GM19397 (cell line): ENCODE measurements at regions not wholly inside any gene's neighbourhood (a gene's known extent, or its start where the extent isn't known, plus 50 kb on each side); places are given as distances from the start of the nearest gene placed in this dataset.

Experiments
- ATAC-seq: cut with Tn5 transposase; IDR thresholded peaks from one replicate; pipeline ENCODE4 v1.9.1; 2021; ENCODE audit warnings: mild to moderate bottlenecking, moderate library complexity; ENCODE audit not compliant: unreplicated experiment

DNA sequence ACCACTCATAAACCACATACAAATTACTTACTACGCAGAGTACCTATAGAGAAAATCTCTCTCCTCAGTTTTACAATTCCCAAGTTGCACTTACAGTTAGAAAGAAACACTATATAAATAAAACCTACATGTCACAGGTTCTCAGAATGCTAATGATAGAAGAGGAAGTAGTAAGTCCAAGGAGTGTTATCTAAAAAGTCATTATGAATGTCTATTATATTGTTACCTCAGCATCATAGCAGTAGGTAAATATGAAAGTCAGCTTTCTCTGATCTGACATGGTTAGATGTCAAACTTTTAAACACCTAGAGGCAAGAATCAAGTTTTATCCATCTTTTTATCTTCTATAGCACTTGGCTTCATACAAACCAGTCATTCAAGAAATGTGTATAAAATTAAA, 163.2 kb upstream of the FAM241A start:
- no peak for ATAC-seq

DNA sequence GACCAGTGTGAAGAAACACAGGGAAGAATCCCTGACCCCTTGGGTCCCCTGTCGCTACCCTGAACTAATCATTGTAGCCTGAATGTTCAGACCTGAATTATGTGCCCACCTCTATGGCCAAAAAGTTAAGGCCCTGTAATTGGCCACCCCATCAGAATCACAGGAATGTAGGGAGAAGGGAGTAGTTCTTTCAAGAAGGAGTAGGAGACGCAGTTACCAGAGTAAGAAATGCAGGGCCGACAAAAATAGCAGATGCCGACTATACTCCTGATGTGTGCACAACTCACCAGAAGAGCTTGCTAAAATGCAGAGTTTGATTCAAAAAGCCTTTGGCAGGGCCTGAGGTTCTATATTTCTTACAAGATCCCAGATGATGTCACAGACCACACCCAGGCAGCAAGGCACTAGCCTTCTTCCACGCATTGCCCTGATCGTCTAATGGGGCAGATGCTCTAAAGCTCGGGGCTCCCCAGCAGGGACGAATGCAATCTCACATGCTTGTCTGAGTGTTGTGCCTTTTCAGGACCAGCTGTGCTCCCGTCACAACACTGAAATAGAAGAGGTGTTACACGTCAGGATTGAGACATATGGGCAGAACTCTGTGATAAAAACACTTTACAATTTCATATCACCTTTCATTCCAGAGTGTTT, 161.0 kb upstream of the FAM241A start:
- no peak for ATAC-seq

DNA sequence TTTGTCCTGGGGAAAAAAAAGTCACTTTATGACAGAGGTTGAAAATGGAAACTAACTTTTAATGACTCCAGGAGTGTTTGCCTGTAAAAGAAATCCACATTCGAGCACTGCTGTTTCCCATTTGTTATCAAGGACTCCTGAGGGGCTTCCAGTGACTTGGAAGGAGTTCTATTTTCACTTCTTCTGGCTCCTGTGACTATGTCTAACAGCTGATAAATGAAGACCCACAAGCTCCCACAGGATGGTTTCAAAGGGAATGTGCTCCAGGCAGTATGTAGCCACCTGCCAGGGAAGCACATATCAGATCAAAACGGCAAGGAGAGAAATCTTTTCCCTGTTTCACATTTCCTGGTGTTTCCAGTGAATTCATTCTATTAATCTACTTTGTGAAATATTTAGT, 159.8 kb upstream of the FAM241A start:
- ATAC-seq = no peak

DNA sequence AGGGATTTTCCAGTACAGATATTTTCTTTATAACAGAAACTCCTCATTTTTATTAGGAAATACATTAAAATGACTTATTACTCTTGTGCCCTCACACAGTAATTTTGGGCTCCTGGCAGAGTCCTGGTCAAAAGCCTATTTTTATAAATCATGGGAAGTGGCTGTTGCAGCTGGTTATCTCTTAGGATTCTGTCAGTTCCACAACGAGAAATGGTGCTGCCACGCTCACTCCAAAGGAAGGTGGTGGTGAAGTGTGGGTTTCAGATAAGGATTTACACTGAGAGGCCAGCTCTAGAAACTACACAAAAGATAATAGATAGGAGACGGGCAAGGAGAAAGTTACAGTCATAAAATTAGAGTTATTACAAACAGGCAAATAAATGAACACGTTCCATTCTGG, 159.2 kb upstream of the FAM241A start:
- no peak for ATAC-seq

DNA sequence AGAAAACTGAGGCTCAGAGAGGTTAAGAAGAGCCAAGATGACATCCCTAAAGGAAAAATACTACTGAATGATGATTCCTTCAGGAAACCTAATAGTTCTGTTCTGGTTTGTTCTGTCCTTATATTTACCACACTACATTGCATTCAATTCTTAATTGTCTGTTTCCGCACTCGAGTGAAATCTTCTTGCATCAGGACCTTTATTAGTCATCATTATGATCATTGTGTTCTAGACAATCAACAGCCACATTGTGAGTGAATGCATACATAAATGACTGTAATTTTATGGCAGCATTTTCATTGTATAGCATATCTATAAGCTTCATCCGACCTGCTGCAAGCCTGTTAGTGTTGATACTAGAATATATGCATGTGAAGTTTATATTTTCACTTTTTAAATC, 156.7 kb upstream of the FAM241A start:
- no peak for ATAC-seq

DNA sequence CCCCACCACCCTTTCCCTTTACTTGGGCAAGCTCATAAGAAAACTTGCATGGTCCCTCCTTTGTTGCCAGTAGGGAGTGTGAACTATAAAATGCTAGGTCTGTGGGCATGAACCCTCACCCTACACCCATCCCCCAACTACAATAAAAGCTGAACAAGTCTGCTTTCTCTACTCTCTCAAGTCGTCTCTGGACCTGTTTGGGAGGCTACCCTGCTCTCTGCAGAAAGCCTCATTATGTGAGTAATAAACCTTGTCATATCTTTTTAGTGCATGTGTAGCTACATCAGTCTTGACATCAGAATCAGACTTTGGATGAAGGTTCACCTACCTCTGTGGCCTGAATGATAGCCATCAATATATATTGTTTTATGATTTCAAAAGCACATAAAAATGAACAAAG, 155.4 kb upstream of the FAM241A start:
- ATAC-seq = no peak

DNA sequence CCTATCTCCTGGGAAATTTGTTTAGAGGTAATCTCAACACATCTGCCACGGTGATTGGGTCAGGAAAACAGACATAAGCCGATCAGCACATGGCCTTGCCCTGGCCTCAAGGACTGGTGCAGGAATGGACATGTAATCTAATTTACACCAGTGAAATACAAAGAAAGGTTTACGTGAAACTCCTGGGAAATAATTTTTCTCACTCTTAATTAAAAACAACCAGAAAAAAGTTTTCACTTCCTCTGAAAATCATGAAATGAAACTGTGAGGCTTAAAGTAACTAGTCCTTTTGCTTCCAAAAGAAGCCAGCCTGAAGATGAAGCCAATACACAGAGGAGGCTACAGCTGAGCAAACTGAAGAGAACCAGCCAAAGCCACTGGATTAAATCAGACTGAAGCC, 154.1 kb upstream of the FAM241A start:
- peak; percentile 90 for ATAC-seq

DNA sequence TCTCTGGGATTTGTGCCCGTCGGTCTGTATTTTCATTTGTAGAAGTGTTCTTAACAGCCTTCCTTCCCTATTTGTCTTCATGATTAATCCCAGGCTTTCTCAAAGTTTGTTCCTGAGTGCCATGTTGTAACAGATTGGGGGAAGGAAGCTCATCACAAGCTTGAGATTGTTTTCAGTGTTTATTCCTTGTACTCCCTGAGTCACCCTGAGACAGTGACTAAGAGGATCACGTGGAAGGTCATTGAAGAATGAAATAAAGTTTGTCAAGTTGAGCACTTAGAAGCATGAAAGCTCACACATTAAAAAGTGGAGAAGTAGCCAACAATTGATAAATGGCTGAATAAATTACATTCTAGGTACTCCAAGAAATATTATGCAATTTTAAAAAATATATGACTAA, 153.5 kb upstream of the FAM241A start:
- peak; percentile 26 for ATAC-seq

DNA sequence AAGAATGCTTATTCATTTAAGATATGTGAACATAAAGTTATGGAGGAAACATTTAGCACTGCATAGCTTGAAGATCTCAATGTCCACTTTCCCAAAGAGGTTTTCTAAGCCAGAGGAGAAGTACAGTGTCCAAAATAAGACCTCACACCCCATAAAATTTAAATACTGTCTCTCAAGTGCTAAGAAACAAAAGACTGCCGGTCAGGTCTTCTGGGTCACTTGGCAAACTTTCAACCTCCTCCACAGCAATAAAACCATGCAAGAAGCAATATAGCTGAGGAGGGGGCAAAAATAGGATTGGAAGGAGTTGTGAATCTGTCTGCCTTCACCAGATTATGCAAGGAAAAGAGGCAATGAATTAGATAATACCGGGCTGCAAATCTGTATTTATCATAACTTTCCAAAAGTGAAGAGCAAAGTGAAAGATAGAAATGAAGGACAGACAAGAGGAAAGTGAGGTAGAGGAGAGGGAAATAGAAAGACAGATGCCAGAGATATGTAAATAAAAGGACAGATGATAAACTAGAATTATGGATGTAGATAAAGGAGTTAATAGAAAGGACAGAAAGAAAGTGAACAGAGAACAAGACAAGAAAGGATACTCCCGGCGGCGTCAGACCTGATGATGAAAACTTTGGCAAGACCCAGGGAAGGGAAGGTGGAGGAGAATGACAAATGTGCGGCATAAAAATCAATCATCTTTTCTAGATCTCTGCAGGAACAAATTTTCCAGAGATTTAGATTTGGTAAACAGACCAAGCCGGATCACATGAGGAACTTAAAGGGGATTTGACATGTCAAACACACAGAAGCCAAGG, 152.7 kb upstream of the FAM241A start:
- no peak for ATAC-seq

DNA sequence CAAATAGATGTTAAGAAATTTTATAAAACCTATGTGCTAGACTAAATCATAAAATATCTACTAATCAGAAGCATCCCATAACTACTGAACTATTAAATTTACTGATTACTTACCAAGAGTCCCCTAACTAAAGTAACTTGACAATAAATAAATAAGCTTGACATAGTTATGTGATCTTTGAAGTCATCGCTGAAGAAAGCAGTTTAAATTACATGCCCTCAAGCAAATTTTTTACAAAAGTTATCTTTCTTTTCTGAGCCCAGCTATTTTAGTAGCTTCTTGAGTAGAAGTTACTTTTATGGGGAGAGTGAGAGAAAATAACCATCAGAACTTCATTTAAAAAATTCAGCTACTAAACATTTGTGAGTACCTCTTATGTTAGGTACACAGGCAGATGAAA, 150.9 kb upstream of the FAM241A start:
- no peak for ATAC-seq

DNA sequence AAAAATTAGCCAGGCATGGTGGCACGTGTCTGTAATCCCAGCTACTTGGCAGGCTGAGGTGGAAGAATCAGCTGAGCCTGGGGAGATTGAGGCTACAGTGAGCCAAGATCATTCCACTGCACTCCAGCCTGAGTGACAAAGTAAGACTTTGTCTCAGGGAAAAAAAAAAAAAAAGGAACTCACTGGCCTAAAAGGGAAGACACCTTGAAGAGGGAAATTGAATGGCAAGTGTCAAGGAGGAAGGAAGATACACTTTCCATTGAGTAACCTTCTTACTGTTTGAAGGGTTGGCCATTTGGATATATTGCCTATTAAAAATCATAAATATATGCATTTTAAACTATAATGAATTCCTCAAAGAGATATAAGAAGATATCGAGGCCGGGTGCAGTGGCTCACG, 147.5 kb upstream of the FAM241A start:
- ATAC-seq = no peak

DNA sequence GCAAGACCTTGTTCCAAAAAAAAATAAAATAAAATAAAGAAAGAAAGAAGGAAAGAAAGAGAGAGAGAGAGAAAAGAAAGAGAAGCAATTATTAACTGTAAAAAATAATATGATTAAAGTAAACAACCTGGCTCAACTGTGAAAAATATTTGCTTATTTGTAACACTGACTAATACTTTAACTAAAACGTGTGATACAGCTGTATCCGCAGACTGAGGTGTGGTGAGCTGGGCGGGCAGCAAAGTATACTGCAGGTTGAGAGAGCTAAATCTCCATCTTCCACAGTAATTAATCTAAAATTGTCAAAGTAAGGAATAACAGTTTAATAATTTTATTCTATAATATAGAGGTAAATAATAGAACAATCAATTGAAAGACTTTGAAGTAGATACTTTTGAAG, 145.5 kb upstream of the FAM241A start:
- no peak for ATAC-seq

DNA sequence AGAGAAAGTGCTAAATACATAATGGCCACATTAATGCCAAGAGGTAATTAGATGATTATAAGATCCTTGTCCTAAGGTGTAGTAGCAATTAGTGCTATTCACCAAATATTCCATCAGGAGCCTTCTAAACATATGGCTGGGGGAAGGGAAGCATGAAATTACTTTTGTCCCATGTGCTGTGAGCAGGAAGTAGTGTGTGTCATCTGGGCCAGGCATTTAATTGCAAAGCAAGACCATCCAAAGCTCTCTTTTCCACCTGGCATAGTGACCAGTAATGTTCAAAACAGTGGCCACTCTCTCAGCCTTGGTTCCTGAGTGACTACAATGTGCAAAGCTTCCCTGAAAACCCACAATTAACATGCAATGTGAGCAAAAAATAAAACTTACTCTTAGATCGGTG, 144.2 kb upstream of the FAM241A start:
- no peak for ATAC-seq

DNA sequence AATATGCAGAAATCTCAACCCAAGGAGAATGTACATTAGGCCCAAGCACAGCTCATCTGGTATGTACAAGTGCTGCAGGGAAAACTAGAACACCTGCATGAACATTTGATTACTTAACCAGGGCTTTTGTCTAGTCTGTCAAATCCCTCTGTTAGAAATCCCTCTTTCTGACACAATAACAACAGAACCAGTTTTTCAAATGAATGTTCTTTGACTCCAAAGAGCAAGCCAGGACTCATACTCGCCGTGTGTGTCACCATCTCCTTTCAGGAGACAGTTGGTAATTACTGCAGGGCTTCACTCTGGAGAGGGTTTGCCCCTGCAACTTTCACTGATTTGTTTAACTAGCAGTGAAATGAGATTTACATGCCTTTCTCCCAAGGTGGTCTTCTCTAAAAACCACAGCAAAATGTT, 143.0 kb upstream of the FAM241A start:
- ATAC-seq = no peak

DNA sequence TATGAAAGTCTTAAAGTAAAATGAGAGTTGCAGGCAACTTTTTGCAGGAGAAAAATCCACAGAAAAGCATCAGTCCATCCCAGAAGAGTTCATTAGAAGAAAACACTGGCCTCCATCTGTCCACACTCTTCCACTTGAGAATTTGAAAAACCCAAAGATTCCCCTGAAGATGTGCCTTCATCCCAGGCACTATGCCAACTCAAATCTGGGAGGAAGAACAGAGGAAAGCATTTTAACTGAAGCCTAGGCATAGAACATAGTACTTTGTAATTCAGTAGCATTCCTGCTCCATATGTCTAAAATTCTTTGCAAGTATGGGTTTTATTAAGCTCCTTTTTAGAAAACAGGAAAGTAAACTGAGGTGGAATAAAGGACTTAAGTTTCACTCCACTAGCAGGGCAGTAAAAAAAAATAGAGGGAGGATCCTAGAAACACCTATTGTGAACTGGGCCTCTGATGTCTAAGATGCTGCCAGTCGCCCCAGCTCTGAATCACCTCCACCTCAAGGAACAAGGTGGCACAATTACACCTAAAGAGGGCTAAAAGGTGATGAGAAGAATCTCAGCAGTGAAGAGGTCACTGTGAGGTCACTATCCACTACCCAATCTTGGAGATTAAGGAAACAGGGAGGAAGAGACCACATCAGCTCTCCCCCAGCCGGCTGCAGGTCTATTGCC, 141.9 kb upstream of the FAM241A start:
- no peak for ATAC-seq

DNA sequence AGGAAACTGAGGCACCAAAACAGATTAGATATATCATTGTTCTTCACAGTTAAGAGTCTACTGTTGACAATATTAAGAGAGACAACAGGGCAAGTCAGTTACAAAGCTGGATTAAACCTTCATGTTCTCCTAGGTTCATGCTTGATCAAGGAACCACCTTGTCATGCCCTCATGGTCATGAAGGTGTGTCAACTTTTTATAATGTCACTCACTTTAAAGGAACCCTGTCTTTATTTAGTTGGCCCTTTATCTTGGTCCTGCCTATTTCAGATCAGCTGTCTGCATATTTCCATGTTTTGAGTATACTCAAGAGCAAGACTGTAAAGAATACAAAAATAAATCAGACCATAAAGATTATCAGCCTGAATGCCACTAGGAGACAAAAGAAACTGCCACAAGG, 140.2 kb upstream of the FAM241A start:
- ATAC-seq = no peak

DNA sequence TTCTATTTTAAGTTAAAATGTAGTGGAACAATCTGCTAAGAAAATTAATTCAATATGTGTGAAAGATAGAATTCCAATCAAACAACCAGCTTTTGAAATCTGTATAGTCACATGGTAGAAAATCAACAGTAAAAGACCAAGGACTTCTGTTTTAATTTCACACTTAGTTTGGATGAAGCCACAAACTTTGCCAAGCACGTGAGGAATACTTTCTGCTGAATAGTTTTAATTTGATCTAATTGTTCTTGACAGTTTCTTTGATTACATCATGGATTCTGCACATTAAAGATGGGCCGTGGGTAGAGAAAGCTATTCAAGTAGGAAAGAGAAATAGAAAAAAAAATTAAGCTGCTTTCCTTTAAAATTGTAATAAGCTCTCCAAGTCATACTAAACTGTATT, 137.9 kb upstream of the FAM241A start:
- ATAC-seq = no peak

DNA sequence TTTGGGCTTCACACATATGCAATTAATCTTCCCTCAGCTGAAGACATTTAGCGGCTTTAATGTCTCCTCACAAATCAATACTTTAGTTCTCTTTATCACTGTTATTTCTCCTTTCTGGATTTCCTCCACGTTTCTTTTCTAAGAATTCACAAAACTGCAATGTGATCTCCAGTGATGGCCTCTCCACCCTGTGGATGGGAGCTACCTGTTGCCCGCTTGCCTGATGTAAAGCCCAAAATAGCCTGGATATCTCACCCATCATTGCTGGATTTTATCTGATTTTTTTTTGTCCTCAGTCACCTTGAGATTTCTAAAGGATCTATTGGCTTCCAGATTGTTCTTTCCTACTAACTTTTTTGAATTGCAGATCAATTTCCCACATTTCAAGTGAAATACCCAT, 129.3 kb upstream of the FAM241A start:
- ATAC-seq = no peak

DNA sequence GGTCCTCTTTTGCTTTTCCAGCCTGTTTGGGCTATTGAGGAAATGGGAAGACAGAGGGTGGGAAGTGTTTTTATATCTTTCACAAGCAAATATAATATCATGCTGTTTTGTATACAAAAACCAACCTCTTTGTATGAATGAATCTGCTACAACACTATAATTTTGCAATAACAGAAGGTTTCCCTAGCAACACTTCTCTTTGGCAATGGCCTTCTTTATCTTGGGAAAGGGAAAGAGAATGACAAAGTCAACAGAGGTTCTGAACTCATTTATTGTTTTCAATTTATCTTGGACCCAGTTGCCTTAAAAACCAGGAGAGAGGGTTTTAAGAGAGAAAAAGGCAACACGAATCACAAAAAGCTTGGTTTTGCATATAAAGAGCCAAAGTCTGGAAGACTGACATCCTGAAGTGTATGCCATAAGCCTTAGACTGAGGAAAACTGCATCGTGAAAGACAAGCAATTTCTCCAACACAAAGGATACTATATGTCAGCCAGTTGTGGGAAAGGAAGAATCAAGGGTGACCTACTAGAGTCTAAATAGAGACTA, 121.8 kb upstream of the FAM241A start:
- no peak for ATAC-seq

DNA sequence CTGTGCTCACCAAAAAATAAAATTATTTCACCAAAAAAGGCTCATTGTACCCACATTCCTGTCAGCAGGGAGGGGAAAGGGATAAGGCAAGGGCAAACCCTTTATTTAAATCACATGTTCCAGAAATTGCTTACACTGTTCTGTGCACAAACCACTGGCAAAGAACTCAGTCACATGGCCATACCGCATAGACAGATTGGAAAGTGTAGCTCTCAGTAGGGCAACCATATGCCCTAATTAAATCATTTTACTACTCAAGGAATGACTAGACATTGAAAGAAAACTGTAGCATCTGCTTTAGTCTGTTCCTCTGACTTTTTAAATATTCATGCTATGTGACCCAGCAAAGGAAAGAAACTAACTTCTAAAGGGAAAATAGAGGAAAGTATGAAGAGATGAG, 119.2 kb upstream of the FAM241A start:
- ATAC-seq = no peak

DNA sequence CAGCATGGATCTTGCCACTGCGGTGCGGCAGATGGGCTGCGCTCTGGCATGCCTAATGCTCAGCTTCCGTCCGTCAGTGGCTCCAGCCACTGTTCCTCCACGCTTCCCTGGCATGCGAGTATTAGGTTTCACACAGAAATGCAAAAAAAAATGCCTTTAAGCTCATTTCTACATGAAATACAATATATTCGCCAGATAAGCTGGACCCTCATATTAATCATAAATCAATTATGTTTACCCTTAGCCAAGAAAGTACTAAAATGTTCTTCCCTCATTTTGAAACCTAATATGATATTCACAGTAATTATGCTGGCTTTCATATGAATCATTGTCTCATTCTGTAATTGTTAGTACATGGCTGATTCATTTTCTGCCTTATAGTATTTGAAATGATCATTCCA, 115.5 kb upstream of the FAM241A start:
- ATAC-seq = no peak
